Uterus (tissue), 2 donors: ENCODE measurements at regions not wholly inside any gene's neighbourhood (a gene's known extent, or its start where the extent isn't known, plus 50 kb on each side); places are given as distances from the start of the nearest gene placed in this dataset.

Experiments
- POLR2A ChIP-seq, 2 donors: fragments of 450-650 bp; IDR thresholded peaks; one replicate each; pipeline ENCODE4 v1.6.1; 2016; ENCODE audit warnings: antibody characterized with exemption in 2 of 2, mild to moderate bottlenecking in 1 of 2, moderate library complexity in 1 of 2
- TF ChIP-seq, protein P1 (sequence below), 4 experiments: fragments of 200-600 bp in 2 of 4; fragments of 450-650 bp in 2 of 4; sonication (generic) in 2 of 4; IDR thresholded peaks; one replicate each; pipeline ENCODE4 v1.5.1; 2016 to 2019; ENCODE audit warnings: antibody characterized with exemption in 4 of 4, mild to moderate bottlenecking in 2 of 4, moderate library complexity in 1 of 4

DNA sequence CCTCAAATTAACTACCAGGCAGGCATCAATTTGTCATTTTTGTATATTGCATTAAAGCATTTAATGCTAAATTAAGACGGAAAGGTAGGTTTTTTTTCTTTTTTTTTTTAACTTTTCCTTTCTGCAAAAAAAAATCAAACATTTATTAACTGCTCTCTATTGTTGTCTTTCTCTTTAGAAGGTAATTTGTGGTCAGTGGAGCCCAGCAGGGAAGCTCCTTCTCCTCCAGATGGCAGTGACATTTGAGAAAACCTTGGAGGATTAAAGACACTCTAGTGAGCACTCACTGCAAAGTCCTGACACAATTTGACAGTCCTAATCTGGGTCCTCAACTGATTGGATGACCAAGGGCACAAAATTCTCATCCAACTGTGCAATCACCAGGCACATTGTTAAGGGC, 102.4 kb downstream of the SLIT2 start:
- TF ChIP-seq, protein P1, sequence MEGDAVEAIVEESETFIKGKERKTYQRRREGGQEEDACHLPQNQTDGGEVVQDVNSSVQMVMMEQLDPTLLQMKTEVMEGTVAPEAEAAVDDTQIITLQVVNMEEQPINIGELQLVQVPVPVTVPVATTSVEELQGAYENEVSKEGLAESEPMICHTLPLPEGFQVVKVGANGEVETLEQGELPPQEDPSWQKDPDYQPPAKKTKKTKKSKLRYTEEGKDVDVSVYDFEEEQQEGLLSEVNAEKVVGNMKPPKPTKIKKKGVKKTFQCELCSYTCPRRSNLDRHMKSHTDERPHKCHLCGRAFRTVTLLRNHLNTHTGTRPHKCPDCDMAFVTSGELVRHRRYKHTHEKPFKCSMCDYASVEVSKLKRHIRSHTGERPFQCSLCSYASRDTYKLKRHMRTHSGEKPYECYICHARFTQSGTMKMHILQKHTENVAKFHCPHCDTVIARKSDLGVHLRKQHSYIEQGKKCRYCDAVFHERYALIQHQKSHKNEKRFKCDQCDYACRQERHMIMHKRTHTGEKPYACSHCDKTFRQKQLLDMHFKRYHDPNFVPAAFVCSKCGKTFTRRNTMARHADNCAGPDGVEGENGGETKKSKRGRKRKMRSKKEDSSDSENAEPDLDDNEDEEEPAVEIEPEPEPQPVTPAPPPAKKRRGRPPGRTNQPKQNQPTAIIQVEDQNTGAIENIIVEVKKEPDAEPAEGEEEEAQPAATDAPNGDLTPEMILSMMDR (IDR thresholded peaks at IDR 0.05): no peak
- no peak for TF ChIP-seq POLR2A (IDR thresholded peaks at IDR 0.05)
